PFSK-1 (cell line): ENCODE measurements at regions not wholly inside any gene's neighbourhood (a gene's known extent, or its start where the extent isn't known, plus 50 kb on each side); places are given as distances from the start of the nearest gene placed in this dataset.

Experiments
- FOXP2 ChIP-seq: optimal IDR thresholded peaks from 2 replicates; pipeline ENCODE3; 2011; ENCODE audit warnings: borderline replicate concordance, control low read depth, inconsistent platforms; ENCODE audit not compliant: insufficient read depth; ENCODE audit errors: extremely low read length, extremely low read depth
- POLR2AphosphoS5 ChIP-seq: IDR thresholded peaks from 2 replicates; pipeline ENCODE4 v1.6.1; 2012; ENCODE audit warnings: low read depth, mild to moderate bottlenecking, control low read depth, low read length, moderate library complexity
- REST ChIP-seq, 2 experiments: IDR thresholded peaks; 2 replicates each; pipeline versions ENCODE4 v1.6.1 to v1.8.0; 2011 to 2012; ENCODE audit warnings: low read depth in 2 of 2, low read length in 2 of 2, control low read depth in 1 of 2, inconsistent platforms in 1 of 2, mild to moderate bottlenecking in 1 of 2, moderate library complexity in 1 of 2; ENCODE audit not compliant: insufficient read depth in 1 of 2
- SIN3A ChIP-seq: IDR thresholded peaks from 2 replicates; pipeline ENCODE4 v1.6.1; 2012; ENCODE audit warnings: mild to moderate bottlenecking, low read length, moderate library complexity, borderline replicate concordance; ENCODE audit not compliant: insufficient read depth
- TAF1 ChIP-seq: IDR thresholded peaks from 2 replicates; pipeline ENCODE4 v1.6.1; 2012; ENCODE audit warnings: low read length, control low read depth, borderline replicate concordance; ENCODE audit not compliant: insufficient read depth

GRCh38 chr2:66700677-66701066 lies 265.7 kb downstream of the MEIS1 start:
- TF ChIP-seq POLR2AphosphoS5 = no peak
- TF ChIP-seq TAF1 = no peak
- TF ChIP-seq FOXP2 = no peak
- TF ChIP-seq SIN3A = no peak

DNA sequence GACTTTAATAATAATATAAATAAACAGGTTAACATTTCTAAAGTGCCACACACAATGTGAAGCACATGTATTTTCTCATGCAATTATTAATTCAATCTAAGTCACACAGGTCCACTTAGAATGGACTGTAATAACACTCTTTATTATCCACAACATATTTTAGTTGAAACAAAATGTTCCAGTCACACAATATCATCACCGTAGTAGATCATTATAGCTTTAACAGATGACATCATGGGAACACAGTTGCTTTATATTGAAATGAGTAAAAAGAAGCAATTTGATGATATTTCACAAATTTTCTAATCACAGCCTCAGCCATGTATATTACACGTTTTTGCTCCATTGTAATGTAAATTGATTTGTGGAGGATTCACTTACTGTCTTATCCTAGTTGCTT lies 266.3 kb downstream of the MEIS1 start:
- TF ChIP-seq TAF1 (no peak), POLR2AphosphoS5 (no peak)

GRCh38 chr2:66701656-66702055 lies 266.7 kb downstream of the MEIS1 start:
- no peak for TF ChIP-seq SIN3A
- no peak for TF ChIP-seq REST (IDR thresholded peaks at IDR 0.05; ENCODE audit: insufficient read depth in 1 of 2, low read depth in 2 of 2, low read length in 2 of 2)
- TF ChIP-seq TAF1 = no peak
- TF ChIP-seq POLR2AphosphoS5 = no peak
- no peak for TF ChIP-seq FOXP2

DNA sequence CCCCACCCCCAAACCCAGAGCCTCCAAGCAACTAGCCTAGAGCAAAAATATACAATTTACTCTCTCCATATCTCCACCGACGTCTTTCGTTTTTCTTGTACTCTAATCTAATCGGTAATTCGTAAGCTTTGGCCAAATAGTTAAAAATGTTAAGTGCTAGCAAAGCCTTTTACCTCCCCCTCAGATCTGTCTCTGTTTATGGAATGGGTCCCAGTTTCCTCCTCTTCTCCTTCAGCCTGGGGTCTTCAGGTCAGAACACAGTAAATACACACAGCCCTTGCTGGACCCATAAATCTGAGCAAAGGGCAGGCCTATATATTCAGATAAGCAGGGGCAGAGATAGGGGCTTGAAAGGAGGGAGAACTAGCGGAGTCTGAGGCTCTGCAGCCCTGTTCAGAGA lies 267.4 kb downstream of the MEIS1 start:
- TF ChIP-seq POLR2AphosphoS5 = no peak
- TF ChIP-seq SIN3A = no peak
- TF ChIP-seq FOXP2 = no peak
- TF ChIP-seq REST (IDR thresholded peaks at IDR 0.05; ENCODE audit: insufficient read depth in 1 of 2, low read depth in 2 of 2, low read length in 2 of 2) = no peak
- TF ChIP-seq TAF1 = no peak

- TF ChIP-seq REST (IDR thresholded peaks at IDR 0.05; ENCODE audit: insufficient read depth in 1 of 2, low read depth in 2 of 2, low read length in 2 of 2) = no peak
- TF ChIP-seq SIN3A = no peak
- no peak for TF ChIP-seq FOXP2
- TF ChIP-seq TAF1 = no peak
- TF ChIP-seq POLR2AphosphoS5 = no peak
Measured at GRCh38 chr2:66704786-66705185, 269.9 kb downstream of the MEIS1 start.

DNA sequence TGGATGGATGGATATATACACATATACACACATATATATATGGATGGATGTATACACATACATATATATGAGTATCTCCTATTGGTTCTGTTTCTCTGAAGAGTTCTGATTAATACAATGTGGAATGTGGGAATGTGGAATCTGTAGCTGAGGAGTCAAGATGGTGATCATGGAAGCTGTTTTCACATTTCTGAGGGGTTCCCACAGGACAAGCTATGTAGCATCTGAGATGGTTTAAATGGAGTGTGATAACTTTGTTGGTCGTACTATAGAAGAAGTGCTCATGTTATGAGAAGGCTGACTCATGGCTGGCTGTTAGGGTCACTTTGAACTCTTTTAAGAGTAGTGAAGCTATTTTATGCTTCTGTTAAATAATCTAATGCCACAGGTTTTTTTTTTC lies 279.7 kb downstream of the MEIS1 start:
- TF ChIP-seq TAF1 (no peak), POLR2AphosphoS5 (no peak), FOXP2 (no peak), SIN3A (no peak), REST (IDR thresholded peaks at IDR 0.05; ENCODE audit: insufficient read depth in 1 of 2, low read depth in 2 of 2, low read length in 2 of 2) (no peak)
